Mesendoderm (in vitro differentiated cells): ENCODE measurements at regions not wholly inside any gene's neighbourhood (a gene's known extent, or its start where the extent isn't known, plus 50 kb on each side); places are given as distances from the start of the nearest gene placed in this dataset.
"Not testable (repeated sequence)": the region's sequence is repeated elsewhere in the genome, so short reads cannot be mapped to it uniquely, and the experiment has no call there.

Experiments
- DNase-seq: peaks from one replicate; pipeline ENCODE4 v3.0.0; 2013
- H2AK5ac ChIP-seq: 2 replicates; pipeline ENCODE4 v1.6.1; 2013; ENCODE audit warnings: low read length, inconsistent platforms
- H2BK120ac ChIP-seq: 2 replicates; pipeline ENCODE4 v1.6.1; 2013; ENCODE audit warnings: low read depth, mild to moderate bottlenecking, low read length, moderate library complexity, mixed read lengths
- H2BK15ac ChIP-seq: replicated peaks from 2 replicates; pipeline ENCODE4 v1.6.1; 2013; ENCODE audit warnings: low read depth, mild to moderate bottlenecking, moderate library complexity
- H2BK5ac ChIP-seq: 2 replicates; pipeline ENCODE4 v1.6.1; 2013; ENCODE audit warnings: low read length, inconsistent platforms
- H3K18ac ChIP-seq: 2 replicates; pipeline ENCODE4 v1.6.1; 2013; ENCODE audit warnings: mild to moderate bottlenecking, low read length, mixed read lengths
- H3K23ac ChIP-seq: one replicate; pipeline ENCODE4 v1.6.1; 2013; ENCODE audit warnings: low read length
- H3K27ac ChIP-seq: 2 replicates; pipeline ENCODE4 v1.5.1; 2013; ENCODE audit warnings: low read depth, mild to moderate bottlenecking, inconsistent platforms, low read length, moderate library complexity
- H3K27me3 ChIP-seq: 2 replicates; pipeline ENCODE4 v1.6.1; 2013; ENCODE audit warnings: low read length, control low read depth, mild to moderate bottlenecking, inconsistent platforms; ENCODE audit not compliant: insufficient read depth, poor library complexity
- H3K36me3 ChIP-seq: 2 replicates; pipeline ENCODE4 v1.6.1; 2013; ENCODE audit warnings: low read length, inconsistent platforms; ENCODE audit not compliant: control insufficient read depth, insufficient read depth
- H3K4ac ChIP-seq: one replicate; pipeline ENCODE4 v1.6.1; 2013; ENCODE audit warnings: low read depth, mild to moderate bottlenecking, low read length, moderate library complexity
- H3K4me1 ChIP-seq: 2 replicates; pipeline ENCODE4 v1.6.1; 2013; ENCODE audit warnings: low read depth, low read length, inconsistent platforms; ENCODE audit not compliant: control insufficient read depth
- H3K4me2 ChIP-seq: 2 replicates; pipeline ENCODE4 v1.6.1; 2013; ENCODE audit warnings: low read length
- H3K4me3 ChIP-seq: 2 replicates; pipeline ENCODE4 v1.5.1; 2013; ENCODE audit warnings: mild to moderate bottlenecking, low read length
- H3K56ac ChIP-seq: one replicate; pipeline ENCODE4 v1.6.1; 2013; ENCODE audit warnings: low read length
- H3K79me1 ChIP-seq: 2 replicates; pipeline ENCODE4 v1.6.1; 2013; ENCODE audit warnings: low read length, inconsistent platforms
- H3K79me2 ChIP-seq: 2 replicates; pipeline ENCODE4 v1.6.1; 2013; ENCODE audit warnings: mild to moderate bottlenecking, low read length; ENCODE audit not compliant: control insufficient read depth, insufficient read depth
- H3K9ac ChIP-seq: 2 replicates; pipeline ENCODE4 v1.6.1; 2013; ENCODE audit warnings: low read length, inconsistent platforms
- H4K5ac ChIP-seq: one replicate; pipeline ENCODE4 v1.6.1; 2013; ENCODE audit warnings: low read length
- H4K8ac ChIP-seq: one replicate; pipeline ENCODE4 v1.6.1; 2013; ENCODE audit warnings: low read depth, mild to moderate bottlenecking, control low read depth, low read length, moderate library complexity
- WGBS: extraction: QIAGEN DNeasy Blood & Tissue Kit; methylation state at CpG from one replicate; pipeline ENCODE4 v1.1.7; 2013; ENCODE audit warnings: low lambda C conversion rate, missing lambda C conversion rate; ENCODE audit not compliant: insufficient coverage; ENCODE audit errors: extremely low coverage; 5-methylcytosine and 5-hydroxymethylcytosine counted together

GRCh38 chr4:188332265-188332664 is 193.0 kb downstream of the TRIML1 start:
- H4K8ac ChIP-seq: no peak overlapping the region
- H3K79me2 ChIP-seq: no peaks in the 10 kb centered on the region
- H3K4ac ChIP-seq: no peak overlapping the region
- no peak overlapping the region for H3K4me3 ChIP-seq
- H3K4me2 ChIP-seq: no peak overlapping the region
- no peak overlapping the region for H2BK5ac ChIP-seq
- no peak overlapping the region for H3K9ac ChIP-seq
- no peaks in the 10 kb centered on the region for H3K36me3 ChIP-seq
- H2BK120ac ChIP-seq: no peak overlapping the region
- H3K27me3 ChIP-seq: no peaks in the 10 kb centered on the region
- no CpG with 5 or more reads among the region's 2 CpGs for WGBS
- H3K23ac ChIP-seq: no peak overlapping the region
- no peak overlapping the region for H2AK5ac ChIP-seq
- H3K27ac ChIP-seq: no peak overlapping the region
- no peak overlapping the region for H4K5ac ChIP-seq
- H3K4me1 ChIP-seq: no peaks in the 10 kb centered on the region
- H2BK15ac ChIP-seq: no peak overlapping the region
- H3K79me1 ChIP-seq: no peaks in the 10 kb centered on the region
- no peak overlapping the region for H3K56ac ChIP-seq
- no peak for DNase-seq
- H3K18ac ChIP-seq: no peak overlapping the region

GRCh38 chr4:188336891-188337290 is 197.7 kb downstream of the TRIML1 start:
- Histone ChIP-seq H3K4me1 (no peaks in the 10 kb centered on the region), H3K27ac (no peak overlapping the region), H3K27me3 (no peaks in the 10 kb centered on the region), H3K4me2 (no peak overlapping the region), H2BK120ac (no peak overlapping the region), H3K4me3 (no peak overlapping the region), H3K79me2 (no peaks in the 10 kb centered on the region), H3K56ac (no peak overlapping the region), H2BK5ac (no peak overlapping the region), H3K9ac (no peak overlapping the region), H3K18ac (no peak overlapping the region), H3K36me3 (no peaks in the 10 kb centered on the region), H3K4ac (no peak overlapping the region), H2AK5ac (no peak overlapping the region), H4K5ac (no peak overlapping the region), H4K8ac (no peak overlapping the region), H2BK15ac (no peak overlapping the region), H3K23ac (no peak overlapping the region), H3K79me1 (no peaks in the 10 kb centered on the region)
- DNase-seq: no peak
- no CpG with 5 or more reads among the region's 23 CpGs for WGBS

GRCh38 chr4:188341428-188341827 is 202.2 kb downstream of the TRIML1 start:
- no peaks in the 10 kb centered on the region for H3K79me1 ChIP-seq
- H3K4ac ChIP-seq: no peak overlapping the region
- no peak overlapping the region for H3K4me2 ChIP-seq
- H3K4me1 ChIP-seq: no peaks in the 10 kb centered on the region
- H3K56ac ChIP-seq: no peak overlapping the region
- no peak overlapping the region for H3K23ac ChIP-seq
- H3K4me3 ChIP-seq: no peak overlapping the region
- H3K18ac ChIP-seq: no peak overlapping the region
- H3K36me3 ChIP-seq: no peaks in the 10 kb centered on the region
- H3K27ac ChIP-seq: no peak overlapping the region
- H4K5ac ChIP-seq: no peak overlapping the region
- peak; percentile 25 for DNase-seq
- no peak overlapping the region for H2BK120ac ChIP-seq
- no CpG with 5 or more reads among the region's 7 CpGs for WGBS
- no peak overlapping the region for H2BK5ac ChIP-seq
- no peak overlapping the region for H2AK5ac ChIP-seq
- no peak overlapping the region for H3K9ac ChIP-seq
- H2BK15ac ChIP-seq: no peak overlapping the region
- H3K79me2 ChIP-seq: no peaks in the 10 kb centered on the region
- H3K27me3 ChIP-seq: no peaks in the 10 kb centered on the region
- H4K8ac ChIP-seq: no peak overlapping the region

GRCh38 chr4:188346171-188346809 is 207.0 kb downstream of the TRIML1 start:
- no peak overlapping the region for H2BK5ac ChIP-seq
- no peak overlapping the region for H3K56ac ChIP-seq
- no peak overlapping the region for H3K4ac ChIP-seq
- H3K79me1 ChIP-seq: no peaks in the 10 kb centered on the region
- H3K18ac ChIP-seq: no peak overlapping the region
- WGBS: no CpG with 5 or more reads among the region's 9 CpGs
- H4K5ac ChIP-seq: no peak overlapping the region
- no peak overlapping the region for H3K9ac ChIP-seq
- H2BK15ac ChIP-seq: no peak overlapping the region
- H3K27me3 ChIP-seq: no peaks in the 10 kb centered on the region
- no peaks in the 10 kb centered on the region for H3K4me1 ChIP-seq
- H3K79me2 ChIP-seq: no peaks in the 10 kb centered on the region
- H3K27ac ChIP-seq: no peak overlapping the region
- DNase-seq: no peak
- no peak overlapping the region for H3K4me2 ChIP-seq
- no peak overlapping the region for H2BK120ac ChIP-seq
- no peaks in the 10 kb centered on the region for H3K36me3 ChIP-seq
- H4K8ac ChIP-seq: no peak overlapping the region
- H3K23ac ChIP-seq: no peak overlapping the region
- no peak overlapping the region for H3K4me3 ChIP-seq
- H2AK5ac ChIP-seq: no peak overlapping the region

GRCh38 chr4:188347339-188347738 is 208.1 kb downstream of the TRIML1 start:
- no peak overlapping the region for H3K56ac ChIP-seq
- no peak overlapping the region for H3K4me2 ChIP-seq
- H4K8ac ChIP-seq: no peak overlapping the region
- H3K79me1 ChIP-seq: no peaks in the 10 kb centered on the region
- H4K5ac ChIP-seq: no peak overlapping the region
- no peak overlapping the region for H3K18ac ChIP-seq
- H3K4me3 ChIP-seq: no peak overlapping the region
- H3K4ac ChIP-seq: no peak overlapping the region
- no peak overlapping the region for H2BK5ac ChIP-seq
- no CpG with 5 or more reads among the region's 4 CpGs for WGBS
- no peaks in the 10 kb centered on the region for H3K36me3 ChIP-seq
- H2BK15ac ChIP-seq: no peak overlapping the region
- H2BK120ac ChIP-seq: no peak overlapping the region
- no peak overlapping the region for H3K9ac ChIP-seq
- no peaks in the 10 kb centered on the region for H3K4me1 ChIP-seq
- no peak overlapping the region for H3K27ac ChIP-seq
- no peak overlapping the region for H3K23ac ChIP-seq
- H2AK5ac ChIP-seq: no peak overlapping the region
- no peaks in the 10 kb centered on the region for H3K27me3 ChIP-seq
- no peak for DNase-seq
- no peaks in the 10 kb centered on the region for H3K79me2 ChIP-seq

- not testable (repeated sequence) for H3K56ac ChIP-seq, H3K4me1 ChIP-seq, H3K23ac ChIP-seq, H3K79me1 ChIP-seq, H2BK5ac ChIP-seq, H3K4ac ChIP-seq, H2BK120ac ChIP-seq, DNase-seq, H3K27ac ChIP-seq, H2BK15ac ChIP-seq, H4K5ac ChIP-seq, H3K79me2 ChIP-seq, H2AK5ac ChIP-seq, H3K36me3 ChIP-seq, H3K18ac ChIP-seq, H4K8ac ChIP-seq, H3K4me3 ChIP-seq, H3K9ac ChIP-seq, H3K27me3 ChIP-seq, H3K4me2 ChIP-seq
- no CpG with 5 or more reads among the region's 10 CpGs for WGBS
These were observed 210.3 kb downstream of the TRIML1 start for GRCh38 chr4:188349569-188349968.
